Retina (tissue), 1 donor: ENCODE measurements at regions not wholly inside any gene's neighbourhood (a gene's known extent, or its start where the extent isn't known, plus 50 kb on each side); places are given as distances from the start of the nearest gene placed in this dataset.
"Not testable (repeated sequence)": the region's sequence is repeated elsewhere in the genome, so short reads cannot be mapped to it uniquely, and the experiment has no call there.

Source experiments
- DNase-seq: peaks from one replicate; pipeline ENCODE4 v3.0.0-alpha.2; 2016

DNA sequence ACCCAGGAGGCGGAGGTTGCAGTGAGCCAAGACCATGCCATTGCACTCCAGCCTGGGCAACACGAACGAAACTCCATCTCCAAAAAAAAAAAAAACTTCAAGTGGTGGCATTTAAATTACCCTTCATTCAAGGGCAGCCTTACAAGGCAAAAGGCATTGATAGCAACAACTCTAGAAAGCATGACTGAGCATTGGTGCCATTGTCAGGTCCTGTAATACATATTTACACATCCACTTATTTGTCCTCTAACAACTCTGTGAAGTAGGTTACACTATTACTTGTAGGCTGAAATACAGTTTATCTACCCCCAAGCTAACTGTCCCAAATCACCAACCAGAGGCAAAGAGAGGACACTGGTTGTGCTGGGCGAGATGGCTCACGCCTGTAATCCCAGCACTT lies 52.7 kb upstream of the LARP1 start:
- no peak for DNase-seq

DNA sequence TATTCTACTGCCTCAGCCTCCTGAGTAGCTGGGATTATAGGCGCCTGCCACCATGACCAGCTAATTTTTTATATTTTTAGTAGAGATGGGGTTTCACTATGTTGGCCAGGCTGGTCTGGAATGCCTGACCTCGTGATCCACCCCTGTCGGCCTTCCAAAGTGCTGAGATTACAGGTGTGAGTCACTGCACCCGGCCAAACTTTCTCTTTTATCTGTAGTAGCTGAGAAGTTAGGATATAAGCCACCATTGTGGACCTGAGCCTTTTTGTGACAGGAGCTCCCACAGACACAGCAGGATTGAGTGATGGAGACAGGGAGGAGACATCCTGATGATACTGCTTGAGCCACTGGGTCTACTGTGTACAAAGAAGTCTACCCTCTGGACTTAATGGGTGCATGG lies 53.5 kb upstream of the LARP1 start:
- not testable (repeated sequence) for DNase-seq

DNA sequence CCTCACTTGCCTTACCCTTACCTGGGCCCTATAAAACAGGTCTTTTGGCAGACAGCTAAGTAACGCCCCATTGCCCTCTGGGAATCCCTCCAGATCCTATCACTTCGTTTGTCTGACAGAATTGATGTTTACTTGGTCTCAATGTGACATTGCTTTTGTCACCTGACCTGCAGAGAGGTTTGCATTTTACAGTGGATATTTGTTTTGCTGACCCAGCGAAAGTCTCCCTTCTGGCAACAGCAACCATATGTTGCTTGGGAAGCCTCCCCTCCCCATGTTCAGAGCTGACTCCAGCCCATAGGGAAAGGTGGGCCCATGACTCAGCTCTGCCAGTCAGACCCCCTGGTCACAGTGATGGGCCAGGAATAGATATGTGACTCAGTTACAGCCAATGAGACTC lies 54.0 kb upstream of the LARP1 start:
- no peak for DNase-seq

DNA sequence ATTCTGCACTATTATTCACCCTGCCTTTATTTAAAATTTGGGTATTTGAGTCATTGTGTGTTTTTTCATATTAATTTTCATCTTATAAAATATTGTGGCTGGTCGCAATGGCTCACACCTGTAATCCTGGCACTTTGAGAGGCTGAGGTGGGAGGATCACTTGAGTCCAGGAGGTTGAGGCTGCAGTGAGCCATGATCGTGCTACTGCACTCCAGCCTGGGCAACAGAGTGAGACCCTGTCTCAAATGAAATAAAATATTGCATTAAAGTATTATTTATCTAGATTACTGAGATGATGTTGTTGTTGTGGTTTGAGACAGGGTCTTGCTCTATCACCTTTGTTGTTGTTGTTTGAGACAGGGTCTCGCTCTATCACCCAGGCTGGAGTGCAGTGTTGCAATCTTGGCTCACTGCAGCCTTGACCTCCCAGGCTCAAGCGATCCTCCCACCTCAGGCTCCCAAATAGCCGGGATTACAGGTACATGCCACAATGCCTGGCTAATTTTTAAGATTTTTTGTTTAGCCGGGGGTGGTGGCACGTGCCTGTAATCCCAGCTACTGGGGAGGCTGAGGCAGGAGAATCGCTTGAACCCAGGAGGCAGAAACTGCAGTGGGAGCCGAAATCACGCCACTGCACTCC lies 54.8 kb upstream of the LARP1 start:
- not testable (repeated sequence) for DNase-seq

DNA sequence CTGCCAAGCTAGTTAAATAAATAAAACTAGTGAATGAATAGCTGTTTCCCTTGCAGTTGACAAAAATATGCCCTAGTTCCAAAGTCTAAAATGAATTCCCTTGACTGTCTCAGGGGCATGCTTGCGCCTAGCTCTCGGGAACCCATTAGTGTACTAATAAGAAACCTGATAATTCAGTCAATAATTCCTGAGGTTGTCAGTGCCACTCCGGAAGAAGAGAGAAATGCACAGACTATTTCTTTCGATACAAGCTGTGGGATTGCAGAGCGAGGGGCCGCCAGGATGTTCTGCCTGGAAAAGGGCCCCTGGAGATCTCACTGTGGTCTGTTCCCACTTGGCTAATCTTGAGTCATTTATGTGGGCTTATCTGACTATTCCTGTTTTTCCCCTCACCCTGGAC lies 56.4 kb upstream of the LARP1 start:
- DNase-seq: no peak

DNA sequence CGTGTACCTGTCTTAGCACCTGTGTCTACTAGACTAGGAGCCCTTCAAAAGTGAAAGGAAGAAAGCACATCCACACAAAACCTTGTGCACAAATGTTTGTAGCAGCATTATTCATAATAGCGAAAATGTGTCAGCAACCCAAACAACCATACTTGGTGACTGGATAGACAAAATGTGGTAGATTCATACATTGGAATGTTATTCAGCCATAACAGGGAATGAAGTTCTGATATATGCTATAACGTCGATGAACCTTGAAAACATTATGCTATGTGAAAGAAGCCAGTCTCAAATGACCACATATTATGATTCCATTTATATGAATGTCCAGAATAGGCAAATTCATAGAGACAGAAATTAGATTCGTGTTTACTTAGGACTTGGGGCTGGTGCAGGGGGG lies 57.8 kb upstream of the LARP1 start:
- DNase-seq: no peak

DNA sequence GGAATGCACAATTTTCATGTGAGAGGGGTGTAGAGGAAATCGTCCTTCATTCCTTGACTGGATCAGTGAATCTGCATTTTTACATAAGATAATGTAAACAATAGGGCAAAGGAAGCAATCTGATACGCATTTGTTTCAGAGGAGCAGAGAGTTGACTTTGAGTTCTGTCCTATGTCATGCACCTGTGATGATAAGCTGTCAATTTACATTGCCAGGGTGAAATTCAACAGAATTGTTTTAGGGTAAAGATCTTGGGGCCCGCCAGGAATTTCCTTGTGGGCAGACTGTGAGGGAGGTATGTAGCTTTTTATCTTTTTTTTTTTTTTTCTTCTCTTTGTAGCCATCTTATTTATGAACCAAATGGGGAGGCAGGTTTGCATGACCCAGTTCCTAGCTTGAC lies 58.3 kb upstream of the LARP1 start:
- no peak for DNase-seq

DNA sequence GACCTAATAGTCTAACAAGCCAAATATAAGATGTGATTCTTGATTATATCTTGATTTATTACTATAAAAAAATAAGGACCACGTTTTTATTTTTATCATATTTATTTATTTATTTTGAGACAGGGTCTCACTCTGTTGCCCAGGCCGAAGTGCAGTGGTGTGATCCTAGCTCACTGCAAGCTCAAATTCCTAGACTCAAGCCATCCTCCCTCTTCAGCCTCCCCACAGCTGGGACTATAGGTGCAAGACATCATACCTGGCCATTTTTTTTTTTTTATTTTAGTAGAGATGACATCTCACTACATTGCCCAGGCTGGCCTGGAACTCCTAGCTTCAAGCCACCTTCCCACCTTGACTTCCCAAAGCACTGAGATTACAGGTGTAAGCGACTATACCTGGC lies 61.0 kb upstream of the LARP1 start:
- DNase-seq: no peak

DNA sequence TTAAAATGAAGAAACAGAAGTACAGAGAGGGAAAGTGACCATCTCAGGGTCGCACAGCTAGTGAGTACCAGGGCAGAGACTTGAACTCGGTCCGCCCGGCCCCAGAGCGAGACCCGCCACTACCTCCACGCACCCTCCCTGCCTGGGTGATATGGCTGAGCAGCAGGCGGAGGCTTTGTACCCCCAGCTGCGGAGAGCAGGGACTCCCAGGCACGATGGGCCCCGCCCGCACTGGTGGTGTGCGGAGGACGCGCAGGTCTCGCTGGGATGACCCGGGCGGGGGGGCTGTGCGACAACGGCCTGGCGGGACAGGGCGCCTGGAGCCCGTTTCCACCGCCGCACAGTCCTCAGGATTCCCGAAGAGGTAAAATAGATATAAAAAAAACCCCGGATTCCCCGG lies 64.7 kb upstream of the LARP1 start:
- DNase-seq: no peak

DNA sequence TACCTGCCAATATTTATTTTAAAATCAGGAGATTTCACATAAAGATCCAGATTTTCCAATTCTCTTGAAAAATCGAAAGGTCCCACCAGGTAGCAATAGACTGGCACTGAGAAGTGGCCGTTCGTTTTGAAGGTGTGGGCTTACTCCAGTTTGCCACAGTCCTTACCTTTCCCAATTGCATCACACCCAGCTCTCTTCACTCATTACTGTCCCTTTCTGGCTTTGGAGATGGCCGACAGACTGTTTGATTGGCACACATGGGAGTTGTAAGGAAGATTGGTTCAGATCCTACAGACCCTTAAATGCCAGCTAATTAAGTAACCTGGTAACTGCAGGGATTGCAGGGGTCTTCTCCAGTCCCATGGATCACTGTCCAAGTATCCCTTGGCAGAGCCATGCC lies 68.7 kb upstream of the LARP1 start:
- no peak for DNase-seq

DNA sequence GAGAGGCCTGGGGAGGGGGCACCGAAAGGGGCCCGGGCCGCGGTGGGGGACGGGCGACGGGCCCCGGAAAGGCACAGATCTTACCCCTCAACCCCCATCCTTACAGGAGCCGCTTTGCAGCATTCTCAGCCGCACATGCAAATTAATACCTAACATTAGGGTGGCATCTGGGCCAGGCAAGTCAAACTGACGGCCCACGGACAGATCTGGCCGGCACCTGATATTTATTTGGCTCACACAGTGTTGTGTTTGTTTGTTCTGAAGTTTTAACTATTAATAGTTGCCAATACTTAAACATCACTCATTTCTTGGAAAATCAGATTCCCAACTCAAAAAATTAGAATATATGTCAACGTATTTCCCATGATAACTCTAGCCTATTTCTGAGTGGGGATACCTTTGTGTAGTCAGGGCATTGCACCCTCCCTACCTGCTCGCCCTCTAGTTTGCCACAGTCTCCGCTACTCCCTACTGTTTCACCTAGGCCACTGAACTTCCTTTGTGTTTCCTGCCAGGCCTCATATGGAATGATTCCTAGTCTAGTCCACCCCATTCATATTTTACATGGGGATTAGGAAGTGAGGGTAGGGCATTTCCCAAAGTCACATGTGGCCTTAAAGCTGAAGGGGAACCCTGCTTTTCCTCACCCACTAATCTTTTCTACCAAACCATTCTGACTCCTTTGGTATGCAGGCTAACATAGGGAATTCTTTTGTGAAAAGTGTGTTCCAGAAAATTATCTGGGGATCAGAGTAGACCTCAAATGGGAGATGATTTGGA lies 71.9 kb upstream of the LARP1 start:
- DNase-seq: no peak

DNA sequence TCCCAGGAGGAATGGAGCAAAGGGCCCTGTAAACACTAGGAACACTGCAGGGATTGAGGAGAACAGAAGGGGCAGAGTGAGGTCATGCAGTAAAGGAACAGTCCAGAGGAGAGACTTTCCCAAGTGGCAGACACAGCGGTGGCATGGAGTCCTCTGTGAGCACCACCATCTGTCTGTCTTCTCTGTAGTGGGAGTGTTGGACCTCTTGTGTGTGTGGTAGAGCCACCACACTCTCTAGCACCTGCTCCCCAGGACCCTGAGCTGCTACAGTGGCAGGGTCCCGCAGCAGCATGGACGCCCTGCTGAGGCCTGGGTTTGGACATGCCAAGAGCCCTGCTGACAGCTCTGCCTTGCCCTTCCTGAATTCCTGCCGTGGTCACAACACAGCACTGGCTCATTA lies 75.7 kb upstream of the LARP1 start:
- no peak for DNase-seq

DNA sequence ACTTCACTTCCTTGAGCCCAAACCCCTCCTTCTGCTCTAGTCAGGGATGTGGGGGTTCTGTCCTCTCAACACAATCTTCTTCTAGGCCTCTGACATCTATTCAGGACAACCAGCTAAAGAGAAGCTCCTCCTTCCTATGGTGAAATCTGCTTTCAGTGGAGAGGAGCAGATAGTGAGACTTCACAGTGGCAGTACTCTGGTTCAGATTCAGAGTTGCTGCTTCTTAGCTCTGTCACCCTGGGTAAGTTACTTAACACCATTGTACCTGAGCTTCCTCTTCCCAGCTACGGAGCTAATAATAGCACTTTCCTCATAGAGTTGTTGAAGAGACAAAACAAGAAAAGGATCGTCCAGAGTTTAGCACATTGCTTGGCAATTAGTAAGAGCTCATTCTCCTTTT lies 77.3 kb upstream of the LARP1 start:
- DNase-seq: no peak

DNA sequence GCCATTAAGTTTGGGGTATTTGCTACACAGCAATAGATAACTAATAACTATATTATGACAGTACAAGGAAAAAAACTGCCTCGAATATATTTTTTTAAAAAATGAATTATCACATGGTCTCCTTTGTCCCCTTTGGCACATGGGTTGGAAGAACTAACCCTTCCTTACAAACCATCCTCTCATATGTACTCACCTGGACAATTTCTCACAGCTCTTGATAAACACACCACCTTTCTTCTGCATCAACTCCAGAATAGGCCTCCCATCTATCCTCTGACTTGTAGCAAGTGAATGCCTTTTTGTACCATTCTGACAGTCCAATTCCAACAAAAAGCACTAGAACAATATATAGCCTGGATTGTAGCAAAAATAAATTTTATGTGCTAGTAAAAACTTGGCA lies 78.7 kb upstream of the LARP1 start:
- no peak for DNase-seq

DNA sequence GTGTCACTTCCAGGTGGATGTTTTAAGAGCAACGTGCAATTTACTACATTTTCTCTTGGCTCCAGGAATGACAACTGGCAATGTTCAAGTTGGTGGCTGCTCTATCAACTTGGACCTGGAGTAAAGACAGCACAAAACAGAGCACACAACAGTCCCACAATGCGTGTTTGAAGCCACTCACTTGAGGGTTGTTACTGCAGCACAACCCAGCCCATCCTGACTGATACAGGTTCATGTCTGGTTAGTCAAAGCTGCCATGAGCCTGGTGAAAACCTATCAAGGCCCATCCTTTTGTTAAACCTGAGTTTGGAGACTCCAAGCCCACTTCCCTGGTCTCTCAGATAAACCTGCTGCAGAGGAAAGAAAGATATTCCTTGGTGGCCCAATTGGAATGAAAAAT lies 81.1 kb upstream of the LARP1 start:
- DNase-seq: no peak

DNA sequence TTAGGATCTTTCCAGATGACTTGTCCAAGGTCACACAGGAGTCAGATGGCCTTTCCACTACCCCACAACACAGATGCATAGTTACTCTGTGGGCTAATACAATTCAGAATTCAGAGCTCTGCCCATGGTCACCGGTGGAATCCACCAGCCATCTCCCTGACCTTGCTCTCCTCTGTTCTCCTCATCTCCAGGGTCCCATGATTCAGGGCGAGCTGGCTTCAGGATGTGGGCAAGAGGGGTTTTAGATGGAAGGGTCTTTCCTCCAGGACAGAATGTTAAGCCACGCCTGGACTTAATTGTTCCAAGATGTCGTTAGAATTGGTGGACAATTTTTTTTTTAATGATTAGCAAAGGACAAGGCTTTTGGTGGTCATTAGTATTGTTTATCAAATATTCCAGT lies 81.7 kb upstream of the LARP1 start:
- no peak for DNase-seq

DNA sequence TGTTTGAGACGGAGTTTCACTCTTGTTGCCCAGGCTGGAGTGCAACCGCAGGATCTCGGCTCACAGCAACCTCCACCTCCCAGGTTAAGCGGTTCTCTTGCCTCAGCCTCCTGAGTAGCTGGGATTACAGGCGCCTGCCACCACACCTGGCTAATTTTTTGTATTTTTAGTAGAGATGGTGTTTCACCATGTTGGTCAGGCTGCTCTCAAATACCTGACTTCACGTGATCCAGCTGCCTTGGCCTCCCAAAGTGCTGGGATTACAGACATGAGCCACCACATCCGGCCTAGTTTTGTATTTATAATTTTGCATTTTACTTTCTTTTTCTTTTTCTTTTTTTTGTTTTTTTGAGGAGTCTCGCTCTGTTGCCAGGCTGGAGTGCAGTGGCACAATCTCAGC lies 85.3 kb upstream of the LARP1 start:
- DNase-seq: not testable (repeated sequence)

DNA sequence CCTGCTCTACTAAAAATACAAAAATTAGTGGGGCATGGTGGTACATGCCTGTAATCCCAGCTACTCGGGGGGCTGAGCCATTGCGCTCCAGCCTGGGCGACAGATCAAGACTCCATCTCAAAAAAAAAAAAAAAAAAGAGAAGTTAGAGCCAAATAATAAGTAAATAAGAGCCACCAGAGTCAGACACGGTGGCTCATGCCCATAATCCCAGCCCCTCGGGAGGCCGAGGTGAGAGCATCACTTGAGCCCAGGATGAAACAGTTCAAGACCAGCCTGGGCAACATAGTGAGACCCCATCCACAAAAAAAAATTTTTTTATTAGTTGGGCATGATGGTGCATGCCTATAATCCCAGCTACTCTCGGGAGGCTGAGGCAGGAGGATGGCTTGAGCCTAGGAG lies 85.8 kb upstream of the LARP1 start:
- no peak for DNase-seq

DNA sequence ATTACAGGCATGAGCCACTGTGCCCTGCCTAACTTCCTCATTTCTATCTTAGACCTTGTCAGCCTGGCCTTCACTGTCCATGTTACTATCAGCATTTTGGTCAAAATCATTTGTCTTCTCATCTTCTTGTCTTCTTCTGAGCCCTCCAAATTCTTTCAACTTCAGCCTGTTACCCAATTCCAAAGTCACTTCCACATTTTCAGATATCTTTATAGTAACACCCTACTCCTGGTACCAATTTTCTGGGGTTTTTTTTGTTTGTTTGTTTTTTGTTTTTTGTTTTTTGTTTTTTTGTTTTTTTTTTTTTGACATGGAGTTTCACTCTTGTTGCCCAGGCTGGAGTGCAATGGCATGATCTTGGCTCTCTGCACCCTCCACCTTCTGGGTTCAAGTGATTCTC lies 90.3 kb upstream of the LARP1 start:
- no peak for DNase-seq

DNA sequence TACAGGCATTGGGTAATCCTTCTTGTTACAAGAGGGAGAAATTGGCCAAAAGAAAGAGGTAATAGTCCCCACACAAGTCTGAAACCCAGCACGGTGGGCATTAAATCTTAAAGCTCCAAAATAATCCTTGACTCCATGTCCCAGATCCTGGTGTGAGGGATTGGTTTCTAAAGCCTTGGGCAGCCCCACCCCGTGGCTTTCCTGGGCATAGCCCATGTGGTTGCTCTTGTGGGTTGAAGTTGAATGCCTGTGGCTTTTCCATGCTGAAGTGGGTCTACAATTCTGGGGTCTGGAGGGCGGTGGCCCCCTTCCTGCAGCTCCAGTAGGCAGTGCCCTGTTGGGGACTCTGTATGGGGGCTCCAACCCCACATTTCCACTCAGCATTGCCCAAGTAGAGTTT lies 91.8 kb upstream of the LARP1 start:
- DNase-seq: no peak

DNA sequence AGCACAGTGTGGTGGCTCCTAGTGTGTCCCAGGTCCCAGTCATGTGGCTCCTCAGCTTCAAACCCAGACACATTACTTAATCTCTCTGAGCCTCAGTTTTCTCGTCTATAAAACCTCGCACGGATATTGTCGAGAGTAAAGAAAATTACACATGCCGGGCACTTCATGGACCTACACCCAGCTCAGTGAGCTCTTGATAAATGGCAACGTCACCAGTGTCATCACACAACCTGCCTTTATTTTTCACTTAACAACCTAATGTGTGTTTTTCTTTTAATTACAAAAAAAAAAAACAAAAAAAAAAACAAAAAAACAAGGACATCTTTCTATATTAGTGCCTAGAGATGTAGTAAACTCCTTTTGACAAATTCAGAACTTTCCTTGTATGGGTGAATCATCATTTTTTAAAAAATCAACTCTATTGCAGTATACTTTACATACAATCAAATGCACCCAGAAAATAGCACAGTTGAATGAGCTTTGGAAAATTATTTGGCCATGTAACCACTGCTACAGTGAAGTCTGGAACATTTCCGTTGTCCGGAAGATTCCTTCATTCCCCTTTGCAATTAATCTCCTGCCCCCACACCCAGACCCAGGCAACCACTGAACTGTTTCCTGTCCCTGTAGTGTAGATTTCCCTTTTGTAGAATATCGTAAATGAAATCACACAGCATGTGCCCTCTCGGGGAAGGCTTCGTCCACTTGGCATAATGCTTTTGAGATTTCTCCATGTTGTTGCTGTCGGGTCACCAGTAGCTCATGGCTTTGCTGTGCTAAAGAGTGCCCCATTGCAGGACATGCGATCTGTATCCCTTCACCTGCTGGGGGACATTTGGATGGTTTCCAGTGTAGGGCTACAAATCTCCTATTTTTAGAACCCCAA lies 100.4 kb upstream of the LARP1 start:
- no peak for DNase-seq

DNA sequence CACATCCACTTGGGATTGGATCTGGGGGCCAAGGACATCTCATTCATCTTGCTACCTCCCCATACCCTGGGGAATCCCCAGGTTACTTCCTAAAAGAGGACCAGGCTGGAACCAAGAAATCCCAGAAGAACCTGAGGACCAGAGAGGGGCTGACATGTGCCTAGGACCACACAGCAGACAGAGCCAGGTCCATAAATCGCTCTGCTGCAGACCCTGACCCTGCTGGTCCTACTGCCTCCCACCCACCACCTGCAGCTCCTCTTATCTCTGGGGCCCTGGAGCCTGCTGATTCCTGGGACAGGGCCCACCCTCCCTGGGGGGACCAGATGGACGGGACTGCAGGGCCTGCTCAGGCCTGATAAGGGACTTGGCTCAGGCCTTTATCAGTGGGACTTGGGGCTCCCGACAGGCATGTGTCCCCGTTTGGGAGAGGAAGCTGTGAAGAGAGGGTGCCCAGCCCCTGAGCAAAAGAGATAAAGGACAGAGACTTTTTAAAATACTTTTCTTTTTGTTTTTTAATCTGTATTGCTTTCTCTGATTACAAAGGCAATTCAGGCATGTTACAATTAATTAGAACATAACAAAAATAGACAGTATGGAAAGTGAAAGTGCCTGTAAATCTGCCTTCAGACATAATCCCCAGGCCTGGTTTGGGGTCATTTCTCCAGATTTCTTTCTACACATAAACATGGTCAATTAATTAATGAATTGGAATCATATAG lies 101.3 kb upstream of the LARP1 start:
- no peak for DNase-seq

DNA sequence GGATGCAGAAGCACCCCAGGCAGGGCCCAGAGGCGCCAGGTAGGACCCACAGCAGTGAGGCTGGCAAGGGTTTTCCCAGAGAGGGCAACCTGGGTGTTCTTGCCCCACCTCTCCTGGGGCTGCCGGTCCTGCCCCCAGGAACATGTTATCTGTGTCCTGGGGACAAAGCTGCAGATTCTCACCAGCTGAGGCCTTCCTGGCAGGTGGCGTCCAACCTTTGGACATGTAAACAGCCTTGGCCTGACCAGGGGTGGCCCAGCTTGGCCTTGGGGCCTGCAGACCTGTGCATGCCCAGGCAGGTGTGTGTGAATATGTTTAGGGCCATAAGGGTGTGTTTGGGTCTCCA lies 101.8 kb upstream of the LARP1 start:
- DNase-seq: no peak
